ENCODE measurements at regions not wholly inside any gene's neighbourhood (a gene's known extent, or its start where the extent isn't known, plus 50 kb on each side); places are given as distances from the start of the nearest gene placed in this dataset.
"Not testable (repeated sequence)": the region's sequence is repeated elsewhere in the genome, so short reads cannot be mapped to it uniquely, and the experiment has no call there.

- Mint-ChIP-seq H3K27me3 (peaks cover 11% of the 10 kb centered on the region), H3K36me3 (no peaks in the 10 kb centered on the region), H3K27ac (no peak overlapping the region), H3K4me1 (no peaks in the 10 kb centered on the region), H3K4me3 (no peak overlapping the region), H3K9me3 (no peaks in the 10 kb centered on the region)
Measured at GRCh38 chr2:175807031-175807873, 194.8 kb downstream of the LNPK start.

- no peak overlapping the region for H3K27ac Mint-ChIP-seq
- peaks cover 13% of the 10 kb centered on the region for H3K27me3 Mint-ChIP-seq
- H3K4me1 Mint-ChIP-seq, result no peaks in the 10 kb centered on the region
- no peak overlapping the region for H3K4me3 Mint-ChIP-seq
- H3K9me3 Mint-ChIP-seq, result no peaks in the 10 kb centered on the region
- no peaks in the 10 kb centered on the region for H3K36me3 Mint-ChIP-seq
Measured at GRCh38 chr2:175806570-175806969, 195.5 kb downstream of the LNPK start.

- Mint-ChIP-seq H3K4me1 (no peaks in the 10 kb centered on the region), H3K27me3 (peaks cover 11% of the 10 kb centered on the region), H3K9me3 (no peaks in the 10 kb centered on the region), H3K4me3 (no peak overlapping the region), H3K36me3 (no peaks in the 10 kb centered on the region), H3K27ac (no peak overlapping the region)
Measured at GRCh38 chr2:175806125-175806490, 196.0 kb downstream of the LNPK start.

GRCh38 chr2:175805442-175806124 is 196.5 kb downstream of the LNPK start:
- Mint-ChIP-seq H3K36me3 (no peaks in the 10 kb centered on the region), H3K4me3 (no peak overlapping the region), H3K27ac (no peak overlapping the region), H3K9me3 (no peaks in the 10 kb centered on the region), H3K27me3 (peaks cover 8% of the 10 kb centered on the region), H3K4me1 (no peaks in the 10 kb centered on the region)

GRCh38 chr2:175804122-175804521 is 197.9 kb downstream of the LNPK start:
- Mint-ChIP-seq H3K27me3 (peaks cover 5% of the 10 kb centered on the region), H3K4me3 (no peak overlapping the region), H3K4me1 (no peaks in the 10 kb centered on the region), H3K9me3 (no peaks in the 10 kb centered on the region), H3K27ac (no peak overlapping the region), H3K36me3 (no peaks in the 10 kb centered on the region)

- H3K27ac Mint-ChIP-seq, result not testable (repeated sequence)
Measured at GRCh38 chr2:175796422-175796821, 205.6 kb downstream of the LNPK start.

GRCh38 chr2:175793648-175794047 is 208.4 kb downstream of the LNPK start:
- Mint-ChIP-seq H3K9me3 (no peaks in the 10 kb centered on the region), H3K36me3 (no peaks in the 10 kb centered on the region), H3K4me3 (no peak overlapping the region), H3K4me1 (no peaks in the 10 kb centered on the region), H3K27me3 (no peaks in the 10 kb centered on the region), H3K27ac (no peak overlapping the region)

More at GRCh38 chr2:175796422-175796821, 205.6 kb downstream of the LNPK start:
- not testable (repeated sequence) for H3K36me3 Mint-ChIP-seq, H3K4me1 Mint-ChIP-seq, H3K27me3 Mint-ChIP-seq, H3K9me3 Mint-ChIP-seq, H3K4me3 Mint-ChIP-seq

GRCh38 chr2:175792881-175793280 is 209.2 kb downstream of the LNPK start:
- H3K9me3 Mint-ChIP-seq, result no peaks in the 10 kb centered on the region
- no peaks in the 10 kb centered on the region for H3K27me3 Mint-ChIP-seq
- H3K4me1 Mint-ChIP-seq, result no peaks in the 10 kb centered on the region
- no peak overlapping the region for H3K4me3 Mint-ChIP-seq
- H3K27ac Mint-ChIP-seq, result no peak overlapping the region
- no peaks in the 10 kb centered on the region for H3K36me3 Mint-ChIP-seq

GRCh38 chr2:175792199-175792598 is 209.9 kb downstream of the LNPK start:
- no peaks in the 10 kb centered on the region for H3K4me1 Mint-ChIP-seq
- H3K27ac Mint-ChIP-seq, result no peak overlapping the region
- no peaks in the 10 kb centered on the region for H3K9me3 Mint-ChIP-seq
- H3K27me3 Mint-ChIP-seq, result no peaks in the 10 kb centered on the region
- no peaks in the 10 kb centered on the region for H3K36me3 Mint-ChIP-seq
- H3K4me3 Mint-ChIP-seq, result no peak overlapping the region

- Mint-ChIP-seq H3K27ac (no peak overlapping the region), H3K4me3 (no peak overlapping the region), H3K27me3 (peaks cover 6% of the 10 kb centered on the region), H3K9me3 (no peaks in the 10 kb centered on the region), H3K4me1 (no peaks in the 10 kb centered on the region), H3K36me3 (no peaks in the 10 kb centered on the region)
Measured at GRCh38 chr2:175786471-175787124, 215.5 kb downstream of the LNPK start.

GRCh38 chr2:175777337-175777736 is 224.7 kb downstream of the LNPK start:
- not testable (repeated sequence) for H3K27ac Mint-ChIP-seq, H3K9me3 Mint-ChIP-seq, H3K27me3 Mint-ChIP-seq, H3K36me3 Mint-ChIP-seq, H3K4me1 Mint-ChIP-seq, H3K4me3 Mint-ChIP-seq

GRCh38 chr2:175769200-175769599 is 232.9 kb downstream of the LNPK start:
- no peak overlapping the region for H3K27ac Mint-ChIP-seq
- H3K9me3 Mint-ChIP-seq, result no peaks in the 10 kb centered on the region
- H3K4me1 Mint-ChIP-seq, result no peaks in the 10 kb centered on the region
- H3K27me3 Mint-ChIP-seq, result peaks cover 2% of the 10 kb centered on the region
- H3K4me3 Mint-ChIP-seq, result no peak overlapping the region
- H3K36me3 Mint-ChIP-seq, result no peaks in the 10 kb centered on the region

- H3K9me3 Mint-ChIP-seq, result no peaks in the 10 kb centered on the region
- H3K4me1 Mint-ChIP-seq, result no peaks in the 10 kb centered on the region
- H3K4me3 Mint-ChIP-seq, result no peak overlapping the region
- peaks cover 2% of the 10 kb centered on the region for H3K27me3 Mint-ChIP-seq
- H3K36me3 Mint-ChIP-seq, result no peaks in the 10 kb centered on the region
- H3K27ac Mint-ChIP-seq, result no peak overlapping the region
Measured at GRCh38 chr2:175766880-175767279, 235.2 kb downstream of the LNPK start.

- Mint-ChIP-seq H3K4me1 (no peaks in the 10 kb centered on the region), H3K27ac (no peak overlapping the region), H3K27me3 (peaks cover 9% of the 10 kb centered on the region), H3K9me3 (no peaks in the 10 kb centered on the region), H3K36me3 (no peaks in the 10 kb centered on the region), H3K4me3 (no peak overlapping the region)
Measured at GRCh38 chr2:175755656-175756386, 246.2 kb downstream of the LNPK start.

GRCh38 chr2:175755169-175755568 is 246.9 kb downstream of the LNPK start:
- Mint-ChIP-seq H3K27ac (no peak overlapping the region), H3K27me3 (peaks cover 9% of the 10 kb centered on the region), H3K36me3 (no peaks in the 10 kb centered on the region), H3K9me3 (no peaks in the 10 kb centered on the region), H3K4me3 (no peak overlapping the region), H3K4me1 (no peaks in the 10 kb centered on the region)

Measured in activated naive CD4-positive, alpha-beta T cell treated with anti-CD3 and anti-CD28 coated beads, Interleukin-2, amount 50 U/mL, for 24 hours (primary cell).